ENCODE measurements at regions not wholly inside any gene's neighbourhood (a gene's known extent, or its start where the extent isn't known, plus 50 kb on each side); places are given as distances from the start of the nearest gene placed in this dataset.
"Not testable (repeated sequence)": the region's sequence is repeated elsewhere in the genome, so short reads cannot be mapped to it uniquely, and the experiment has no call there.

DNA sequence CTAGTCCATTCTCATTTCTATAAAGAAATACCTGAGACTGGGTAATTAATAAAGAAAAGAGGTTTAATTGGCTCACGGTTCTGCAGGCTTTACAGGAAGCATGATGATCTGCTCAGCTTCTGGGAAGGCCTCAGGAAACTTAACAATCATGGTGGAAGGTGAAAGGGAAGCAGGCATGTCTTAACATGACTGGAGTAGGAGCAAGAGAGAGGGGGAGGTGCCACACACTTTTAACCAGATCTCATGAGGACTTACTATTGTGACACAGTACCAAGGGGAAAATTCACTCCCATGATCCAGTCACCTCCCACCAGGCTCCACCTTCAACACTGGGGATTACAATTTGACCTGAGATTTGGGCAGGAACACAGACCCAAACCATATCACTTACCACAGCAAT is 310.1 kb downstream of the SH3GL2 start:
- not testable (repeated sequence) for DNase-seq (ENCODE audit: low read depth in 4 of 4, low spot score in 1 of 4)

DNA sequence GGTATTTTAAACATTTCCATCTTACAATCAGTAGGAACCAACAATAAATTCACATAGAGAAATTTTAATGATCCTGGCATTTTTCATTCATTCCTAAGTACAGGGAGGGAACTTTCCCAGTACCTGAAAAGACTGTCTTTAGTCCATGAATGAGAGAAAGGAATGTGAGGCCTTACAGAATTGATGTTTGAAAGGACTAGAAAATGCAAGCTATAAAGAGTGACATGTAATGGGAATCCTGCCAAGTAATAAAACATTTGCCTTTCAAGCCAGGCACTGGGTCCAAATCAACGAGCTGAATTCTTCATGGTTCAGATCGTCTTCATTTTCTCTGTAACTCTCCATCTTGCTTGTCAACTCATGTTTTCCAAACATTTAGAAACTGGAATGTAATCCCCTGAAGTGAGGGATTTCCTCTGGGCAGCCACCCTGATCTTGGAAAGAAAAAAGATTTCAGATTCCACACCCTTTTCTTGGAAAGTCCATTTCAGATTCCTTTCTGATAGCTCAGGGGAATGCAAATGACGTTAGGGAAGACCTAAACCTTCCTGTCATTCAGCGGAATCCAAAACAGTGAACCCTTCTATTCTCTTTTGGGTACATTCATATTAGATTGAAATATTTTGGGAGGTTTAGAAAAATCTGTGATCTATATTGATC is 315.8 kb downstream of the SH3GL2 start:
- DNase-seq (ENCODE audit: low read depth in 4 of 4, low spot score in 1 of 4) = no peak

DNA sequence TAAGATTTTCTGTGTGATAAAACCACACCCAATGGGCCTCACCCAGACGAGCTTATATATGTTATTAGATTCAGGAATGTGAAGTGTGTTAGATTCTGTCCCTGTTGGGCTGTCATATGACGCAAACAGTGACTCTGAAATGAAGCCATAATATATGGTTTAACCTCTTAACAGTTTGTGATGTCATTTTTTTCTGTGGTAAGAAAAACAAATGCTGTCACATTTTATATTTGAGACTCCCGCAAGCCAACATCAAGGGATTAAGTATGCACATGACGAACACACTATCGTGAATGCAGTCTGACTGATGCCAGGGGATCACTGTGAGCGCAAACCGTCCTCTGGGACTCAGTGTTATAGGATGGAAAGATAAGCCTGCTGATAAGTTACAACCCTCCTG is 321.7 kb downstream of the SH3GL2 start:
- no peak for DNase-seq (ENCODE audit: low read depth in 4 of 4, low spot score in 1 of 4)

DNA sequence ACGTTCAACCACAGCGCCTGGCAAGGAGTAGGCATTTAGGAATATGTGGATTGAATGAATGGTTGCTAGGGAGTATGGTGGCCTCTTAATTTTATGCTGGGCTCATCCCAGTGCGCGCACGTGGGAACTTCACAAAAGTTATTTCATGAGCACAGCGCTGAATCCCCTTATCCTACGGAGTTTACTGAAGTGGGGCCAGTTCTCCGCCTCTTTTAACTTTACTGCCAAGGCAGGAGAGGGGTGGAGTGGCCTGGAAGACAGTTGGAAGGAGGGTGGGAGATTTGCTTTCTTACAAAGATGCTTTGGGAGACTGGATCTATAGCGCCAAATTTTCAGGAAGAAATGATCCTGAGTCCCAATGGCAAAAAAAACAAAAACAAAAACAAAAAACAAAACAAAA is 326.5 kb downstream of the SH3GL2 start:
- DNase-seq (ENCODE audit: low read depth in 4 of 4, low spot score in 1 of 4) = no peak

DNA sequence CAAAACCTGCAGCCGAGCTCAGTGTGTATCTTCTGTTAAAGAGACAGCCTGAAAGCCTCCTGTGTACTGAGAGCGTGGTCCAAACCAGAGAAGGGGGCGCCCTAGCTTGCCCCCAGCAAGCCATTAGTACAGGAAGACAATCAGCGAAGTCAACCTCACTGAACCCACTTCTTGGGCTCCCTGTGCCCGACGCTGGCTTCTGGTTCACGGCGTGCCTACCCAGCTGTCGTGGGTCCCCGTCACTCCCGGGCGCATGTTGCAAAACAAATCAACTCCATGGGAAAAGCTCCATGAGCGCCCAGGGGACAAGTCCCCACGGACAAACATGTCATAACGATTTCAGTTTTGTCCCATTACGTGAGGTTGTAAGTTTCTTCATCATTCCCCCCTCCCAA is 326.9 kb downstream of the SH3GL2 start:
- no peak for DNase-seq (ENCODE audit: low read depth in 4 of 4, low spot score in 1 of 4)

DNA sequence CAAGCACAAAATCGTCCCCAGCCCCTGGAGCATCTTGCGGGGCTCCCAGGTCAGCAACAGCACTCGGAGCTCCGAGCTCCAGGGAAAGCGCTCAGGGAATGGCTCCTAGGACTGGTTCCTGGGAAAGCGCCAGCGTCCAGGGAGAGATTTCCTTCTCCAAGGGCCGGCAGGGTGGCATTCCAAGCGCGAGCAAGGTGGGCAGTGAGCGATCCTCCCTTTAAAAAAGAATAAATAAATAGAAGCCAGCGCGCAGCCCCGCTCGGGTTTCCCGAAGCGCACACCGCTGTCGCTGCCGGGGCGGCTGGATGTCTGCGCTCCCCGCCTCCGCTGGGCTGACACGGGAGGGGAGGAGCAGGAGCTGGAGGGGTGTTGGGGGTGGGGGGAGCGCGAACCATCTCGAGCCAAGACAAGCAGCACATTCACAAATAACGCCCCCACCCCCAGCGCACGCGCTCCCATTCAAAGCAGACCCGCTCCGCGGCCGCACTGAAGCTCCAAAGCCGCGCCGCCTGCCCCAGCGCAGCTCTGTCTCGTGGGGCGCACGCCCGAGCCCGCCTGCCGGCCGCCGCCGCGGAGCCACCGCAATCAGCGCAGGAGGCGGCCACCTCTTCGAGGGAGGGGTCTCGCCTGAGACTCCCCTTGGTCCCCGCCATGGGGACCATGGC is 327.4 kb downstream of the SH3GL2 start:
- DNase-seq (ENCODE audit: low read depth in 4 of 4, low spot score in 1 of 4) = no peak

DNA sequence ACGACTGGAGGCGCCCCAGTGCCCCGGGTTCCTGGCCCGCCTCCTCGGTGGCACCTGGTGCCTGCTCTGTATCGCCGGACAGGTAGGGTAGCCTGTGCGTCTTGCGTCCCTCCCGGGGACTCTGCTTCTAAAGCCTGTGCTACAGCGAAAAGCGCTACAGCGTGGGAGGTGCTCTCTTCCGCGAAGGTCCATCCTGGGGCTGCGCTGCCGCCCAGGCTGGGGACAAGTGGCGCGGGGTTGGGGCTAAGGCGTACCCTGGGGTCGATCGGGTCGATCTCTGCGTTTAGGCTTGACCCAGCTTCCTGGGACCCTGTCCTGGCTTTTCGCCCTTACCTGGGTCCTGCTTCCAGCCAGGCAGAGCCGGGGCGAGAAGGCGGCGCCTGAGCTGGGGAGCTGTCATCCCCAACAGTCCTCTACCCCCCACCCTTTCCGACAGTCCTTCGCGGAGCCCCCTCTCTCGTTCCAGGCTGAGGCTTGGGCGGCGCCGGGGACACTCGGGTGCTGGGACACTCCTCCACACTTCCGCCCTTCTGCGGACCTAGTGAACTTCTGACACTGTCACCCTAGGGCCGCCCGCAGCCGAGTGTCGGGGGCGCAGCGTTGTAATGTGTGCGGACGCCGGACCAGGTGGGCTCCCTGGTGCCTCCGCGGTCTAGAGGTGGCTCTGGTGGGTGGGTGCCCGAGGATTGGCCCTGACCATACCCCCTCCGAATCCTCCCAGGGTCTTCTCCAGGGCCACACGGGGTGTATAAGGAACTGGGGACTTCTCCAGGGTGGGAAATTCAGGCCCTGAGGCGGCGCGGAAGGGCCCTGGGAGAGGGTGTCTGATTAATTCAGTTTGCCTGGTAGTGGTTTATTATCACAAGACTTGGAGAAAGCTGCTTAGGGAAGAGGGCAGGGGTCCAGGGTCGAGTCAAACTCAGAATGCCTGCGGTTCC is 328.2 kb downstream of the SH3GL2 start:
- DNase-seq (ENCODE audit: low read depth in 4 of 4, low spot score in 1 of 4) = no peak

DNA sequence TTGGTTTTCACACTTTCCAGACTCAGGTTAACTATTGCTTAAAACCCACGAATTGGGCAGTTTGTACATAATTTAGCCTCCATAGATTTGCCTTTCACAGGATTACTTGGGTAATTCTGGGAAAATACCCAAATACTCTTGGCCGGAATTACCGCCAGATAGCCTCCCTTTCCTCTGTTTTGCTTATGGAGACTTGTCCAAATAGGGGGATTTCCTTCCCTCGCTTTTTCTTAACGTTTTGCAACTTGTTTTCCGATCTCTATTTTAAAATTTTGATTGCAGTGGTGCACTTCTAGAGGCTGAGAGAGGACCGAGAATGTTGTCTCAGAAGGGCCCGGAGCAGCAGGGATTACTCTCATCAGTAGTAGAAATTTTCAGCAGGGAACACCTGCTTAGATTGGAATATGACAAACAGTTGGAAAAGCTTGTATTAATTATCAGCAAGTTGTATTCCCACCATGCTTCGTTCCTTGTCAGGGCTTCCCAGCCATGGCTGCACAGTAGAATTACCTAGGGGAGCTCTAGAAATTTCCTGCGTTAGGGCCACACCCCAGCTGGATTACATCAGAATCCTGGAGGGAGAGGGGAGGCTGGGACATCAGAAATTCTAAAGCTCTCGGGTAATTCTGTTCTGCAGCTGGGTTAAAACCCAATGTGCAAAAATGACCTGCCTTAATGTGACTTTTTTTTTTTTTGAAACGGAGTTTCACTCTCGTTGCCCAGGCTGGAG is 329.1 kb downstream of the SH3GL2 start:
- DNase-seq (ENCODE audit: low read depth in 4 of 4, low spot score in 1 of 4) = no peak

DNA sequence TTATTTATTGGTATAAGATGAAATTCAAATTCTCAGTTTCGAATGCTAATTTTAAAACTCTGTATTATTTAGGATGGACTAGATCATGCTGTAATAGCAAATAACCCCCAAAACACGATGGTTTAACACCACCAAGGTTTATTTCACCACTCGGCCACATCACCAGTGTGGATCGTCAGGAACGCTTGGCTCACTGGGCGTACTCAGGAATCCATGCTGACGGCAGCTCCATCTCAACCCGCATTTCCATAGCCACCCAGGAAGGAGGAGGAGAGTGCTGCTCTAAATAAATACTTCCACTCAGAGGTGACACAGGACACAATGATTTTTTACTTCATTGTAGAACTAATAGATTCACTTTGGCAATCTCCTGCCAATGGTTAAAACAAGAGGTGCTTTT is 347.4 kb downstream of the SH3GL2 start:
- no peak for DNase-seq (ENCODE audit: low read depth in 4 of 4, low spot score in 1 of 4)

DNA sequence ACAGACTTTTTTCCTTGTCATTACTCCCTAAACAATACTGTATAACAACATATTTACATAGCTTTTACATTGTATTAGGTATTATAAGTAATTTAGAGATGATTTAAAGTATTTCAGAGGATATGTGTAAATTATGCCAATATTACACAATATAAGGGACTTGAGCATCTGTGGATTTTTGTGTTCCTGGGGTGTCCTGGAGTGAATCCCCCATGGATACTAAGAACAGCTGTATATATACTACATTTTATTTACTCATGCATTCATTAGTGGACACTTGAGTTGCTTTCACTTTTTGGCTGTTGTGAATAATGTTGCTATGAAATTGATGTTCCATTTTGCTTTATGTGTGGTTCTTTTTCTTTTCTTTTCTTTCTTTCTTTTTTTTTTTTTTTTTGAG is 348.8 kb downstream of the SH3GL2 start:
- DNase-seq (ENCODE audit: low read depth in 4 of 4, low spot score in 1 of 4) = no peak

DNA sequence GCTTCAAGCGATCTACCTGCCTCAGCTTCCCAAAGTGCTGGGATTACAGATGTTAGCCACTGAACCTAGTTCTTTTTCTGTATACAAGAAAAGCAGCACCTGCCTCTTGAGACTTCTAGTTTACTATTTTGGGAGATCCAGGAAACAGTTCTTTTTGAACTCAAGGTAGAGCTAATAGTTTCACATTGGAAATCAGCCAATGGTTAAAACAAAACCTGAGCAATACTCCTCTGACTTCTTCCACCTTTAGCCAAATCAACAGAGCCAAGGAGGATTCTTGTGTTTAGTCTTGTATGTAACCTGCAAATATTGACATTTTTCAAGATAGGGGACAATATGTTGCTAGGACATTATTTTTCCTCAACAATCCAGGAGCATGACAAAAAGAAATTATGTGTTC is 349.4 kb downstream of the SH3GL2 start:
- DNase-seq (ENCODE audit: low read depth in 4 of 4, low spot score in 1 of 4) = no peak

DNA sequence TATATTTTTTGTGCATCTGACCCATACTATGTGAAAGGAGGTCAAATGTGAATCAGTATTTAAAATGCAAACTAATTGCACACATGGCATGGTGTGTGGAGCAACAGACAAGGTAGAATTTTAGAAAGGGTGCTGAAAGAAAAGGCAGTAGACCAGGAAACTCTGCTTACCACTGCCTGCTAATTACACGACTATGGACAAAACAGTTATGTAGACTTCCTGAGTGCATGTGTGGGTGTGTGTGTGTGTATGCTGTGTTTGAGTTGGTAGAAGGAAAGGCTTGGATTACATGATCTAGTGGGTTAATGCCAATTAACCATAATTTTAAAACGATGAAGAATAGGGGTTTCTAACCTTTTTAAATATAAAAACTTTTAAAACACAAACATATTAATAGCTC is 349.9 kb downstream of the SH3GL2 start:
- DNase-seq (ENCODE audit: low read depth in 4 of 4, low spot score in 1 of 4) = no peak

DNA sequence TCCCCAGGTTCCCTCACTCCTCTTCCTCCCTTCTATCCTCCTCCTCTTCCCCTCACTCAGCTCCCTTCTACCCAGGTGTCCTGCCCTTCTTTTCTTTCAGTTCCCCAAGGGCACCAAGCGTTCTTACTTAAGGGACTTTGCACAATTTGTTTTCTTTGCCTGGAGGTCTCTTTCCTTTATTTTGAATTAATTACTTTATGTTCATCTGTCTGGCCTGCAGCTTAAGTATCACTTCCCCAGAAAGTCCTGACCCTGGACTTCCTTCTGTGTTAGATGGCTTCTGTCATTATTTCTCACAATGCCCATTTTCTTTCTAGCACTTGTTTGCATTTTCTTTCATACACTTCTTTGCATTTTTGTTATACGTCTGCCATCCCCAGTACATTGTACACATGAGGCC is 350.6 kb downstream of the SH3GL2 start:
- DNase-seq (ENCODE audit: low read depth in 4 of 4, low spot score in 1 of 4) = no peak

DNA sequence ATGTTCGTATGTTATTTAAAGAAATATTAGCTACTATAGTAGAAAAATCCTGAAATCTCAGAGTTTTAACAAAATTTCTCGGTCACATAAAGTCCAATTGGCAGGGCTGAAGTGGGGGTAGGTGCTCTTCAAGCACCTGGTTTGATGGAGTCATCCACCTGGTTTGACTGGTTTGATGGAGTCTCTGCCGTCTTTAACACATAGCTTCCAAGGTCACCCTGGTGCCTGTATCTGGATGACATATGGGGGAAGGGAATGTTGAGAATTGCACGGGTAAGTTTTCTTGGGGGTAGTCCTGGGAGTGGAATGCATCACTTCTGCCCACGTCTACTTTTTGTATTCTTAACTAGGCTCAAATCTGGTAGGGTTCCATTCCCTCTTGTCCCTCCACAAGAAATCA is 351.2 kb downstream of the SH3GL2 start:
- no peak for DNase-seq (ENCODE audit: low read depth in 4 of 4, low spot score in 1 of 4)

DNA sequence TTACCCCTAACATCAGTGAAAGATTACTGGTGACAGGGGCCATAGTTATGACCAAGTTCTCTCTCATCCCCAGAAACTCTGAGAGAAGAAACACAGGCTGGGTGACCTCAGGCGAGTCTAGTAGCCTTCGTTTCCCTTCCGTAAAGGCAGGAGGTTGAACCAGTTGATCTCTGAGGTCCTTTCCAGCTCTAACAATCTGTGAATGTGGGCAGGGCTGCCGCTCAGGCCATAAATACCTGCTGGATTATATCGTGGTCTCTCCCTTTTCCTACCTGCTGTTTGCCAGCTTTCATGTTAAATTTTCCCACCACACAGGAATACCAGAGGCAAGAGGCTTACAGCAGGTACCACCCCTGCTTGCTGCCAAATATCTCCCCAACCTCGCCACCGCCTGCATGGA is 357.5 kb downstream of the SH3GL2 start:
- DNase-seq (ENCODE audit: low read depth in 4 of 4, low spot score in 1 of 4) = no peak

DNA sequence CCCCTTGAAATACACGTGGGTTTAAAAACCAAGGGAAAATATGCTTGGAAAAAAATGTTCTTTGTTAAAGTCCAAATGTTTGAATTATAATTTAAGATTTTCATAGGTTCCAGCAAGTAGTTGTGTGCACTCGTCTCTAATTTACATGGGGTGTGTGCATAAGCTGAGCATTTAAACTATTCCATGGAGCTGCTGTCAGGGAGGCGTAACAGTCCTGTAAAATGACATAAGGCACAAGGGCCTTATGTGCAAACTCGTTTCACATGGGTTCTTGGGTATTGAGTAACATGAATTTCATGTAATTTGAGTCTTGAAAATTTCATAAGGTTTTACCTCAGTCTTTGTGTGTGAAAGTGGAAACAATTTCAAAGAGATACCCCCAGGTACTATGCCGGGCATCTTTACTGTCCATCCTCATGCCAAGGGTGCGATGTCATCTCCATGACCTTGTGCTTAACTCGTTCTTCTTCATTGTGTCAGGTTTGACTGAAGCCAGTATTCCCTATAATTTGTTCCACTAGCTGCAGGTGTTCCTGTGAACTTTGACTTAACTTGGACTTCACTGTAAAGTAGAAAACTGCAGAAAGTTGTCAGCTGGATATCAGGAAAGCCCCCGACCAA is 359.3 kb downstream of the SH3GL2 start:
- no peak for DNase-seq (ENCODE audit: low read depth in 4 of 4, low spot score in 1 of 4)

DNA sequence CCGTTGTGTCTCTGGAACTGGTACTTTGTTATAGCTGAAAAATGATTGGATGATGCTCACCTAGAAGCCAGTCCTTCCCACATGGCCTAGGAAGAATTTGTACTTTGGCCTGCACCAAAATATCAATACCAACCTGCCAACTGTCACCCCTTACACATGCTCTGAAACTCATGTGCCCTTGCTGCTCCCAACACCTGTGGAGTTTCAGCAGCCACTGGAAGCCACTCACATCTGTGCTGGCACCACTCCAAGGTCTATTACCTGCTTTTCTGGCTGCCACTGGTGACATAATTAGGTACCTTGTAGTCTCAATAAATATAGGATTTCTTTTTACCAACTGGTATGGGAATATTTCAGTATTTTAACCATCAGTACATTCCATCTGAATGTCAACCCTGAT is 363.6 kb downstream of the SH3GL2 start:
- no peak for DNase-seq (ENCODE audit: low read depth in 4 of 4, low spot score in 1 of 4)

DNA sequence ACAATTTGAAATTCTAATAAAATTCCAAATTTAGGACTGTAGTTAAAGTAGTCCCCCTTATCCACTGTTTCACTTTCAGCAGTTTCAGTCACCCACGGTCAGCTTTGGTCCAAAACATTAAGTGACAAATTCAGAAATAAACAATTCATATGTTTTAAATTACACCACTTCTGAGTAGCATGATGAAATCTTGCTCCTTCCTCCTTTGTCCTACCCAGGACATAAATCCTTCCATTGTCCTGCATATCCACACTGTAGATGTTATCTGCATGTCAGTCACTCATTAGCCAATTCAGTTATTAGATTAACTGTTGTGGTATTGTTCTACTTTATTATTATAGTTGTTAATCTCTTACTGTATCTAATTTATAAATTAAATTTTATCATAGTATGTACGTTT is 376.5 kb downstream of the SH3GL2 start:
- no peak for DNase-seq (ENCODE audit: low read depth in 4 of 4, low spot score in 1 of 4)

DNA sequence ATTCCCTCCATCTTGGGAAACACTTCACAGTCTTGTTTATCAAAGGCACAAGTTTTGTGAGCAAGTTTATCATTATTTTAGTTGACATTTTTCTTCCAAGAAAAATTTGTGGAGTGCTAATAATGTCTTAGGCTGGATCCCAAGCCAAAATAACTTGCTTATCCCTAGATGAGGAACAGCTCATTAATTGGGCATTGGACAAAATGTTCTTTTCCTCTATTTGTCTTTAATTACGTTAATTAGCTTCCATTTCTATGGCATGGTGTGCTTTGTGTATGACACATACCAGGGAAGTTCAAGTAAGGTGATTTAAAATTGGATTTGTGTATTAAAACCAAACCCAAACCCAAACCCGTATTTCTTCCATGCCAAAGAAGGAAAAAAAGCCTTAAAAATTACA is 379.5 kb downstream of the SH3GL2 start:
- no peak for DNase-seq (ENCODE audit: low read depth in 4 of 4, low spot score in 1 of 4)

DNA sequence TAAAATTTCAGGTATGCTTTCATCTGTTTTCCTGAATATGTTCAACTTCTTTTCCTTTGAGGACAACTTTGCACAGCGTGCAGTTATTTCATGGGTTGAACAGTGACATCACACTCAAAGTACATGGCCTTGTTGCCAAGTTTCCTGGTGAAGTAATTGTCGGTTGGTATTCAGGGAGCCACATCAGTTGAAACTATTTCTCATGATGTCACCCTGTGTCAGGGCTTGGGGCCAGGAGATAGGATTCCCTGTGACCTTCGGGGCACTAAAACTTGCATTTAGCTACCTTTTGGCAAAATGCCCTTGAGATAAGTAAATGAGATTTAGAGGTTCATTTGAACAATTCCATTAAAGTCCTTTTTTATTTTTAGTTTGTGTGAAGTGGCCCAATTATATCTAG is 383.9 kb downstream of the SH3GL2 start:
- DNase-seq (ENCODE audit: low read depth in 4 of 4, low spot score in 1 of 4) = no peak

DNA sequence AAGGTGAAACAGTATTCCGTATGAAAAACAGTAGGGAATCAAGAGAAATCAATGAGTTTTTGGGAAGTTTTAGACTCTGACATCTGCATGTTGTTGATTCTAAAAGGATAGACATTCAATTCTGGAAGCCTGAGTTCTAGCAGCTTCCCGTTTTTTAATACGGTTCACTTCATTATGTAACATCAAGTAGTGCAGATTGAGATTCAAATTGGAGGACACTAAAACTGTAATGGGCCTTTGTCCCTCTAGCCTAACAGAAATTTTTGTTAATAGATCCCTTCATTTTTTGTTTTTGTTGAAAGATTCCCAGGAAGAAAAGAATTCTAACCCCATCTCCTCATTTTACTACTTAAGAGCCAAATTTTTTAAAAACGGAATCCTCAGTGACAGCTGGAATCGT is 384.6 kb downstream of the SH3GL2 start:
- no peak for DNase-seq (ENCODE audit: low read depth in 4 of 4, low spot score in 1 of 4)
